SIG-M5 (cell line): ENCODE measurements at regions not wholly inside any gene's neighbourhood (a gene's known extent, or its start where the extent isn't known, plus 50 kb on each side); places are given as distances from the start of the nearest gene placed in this dataset.

ENCODE experiments used
- DNase-seq: peaks from one replicate; lab custom pipeline; 2025; lab: John Stamatoyannopoulos, UW

DNA sequence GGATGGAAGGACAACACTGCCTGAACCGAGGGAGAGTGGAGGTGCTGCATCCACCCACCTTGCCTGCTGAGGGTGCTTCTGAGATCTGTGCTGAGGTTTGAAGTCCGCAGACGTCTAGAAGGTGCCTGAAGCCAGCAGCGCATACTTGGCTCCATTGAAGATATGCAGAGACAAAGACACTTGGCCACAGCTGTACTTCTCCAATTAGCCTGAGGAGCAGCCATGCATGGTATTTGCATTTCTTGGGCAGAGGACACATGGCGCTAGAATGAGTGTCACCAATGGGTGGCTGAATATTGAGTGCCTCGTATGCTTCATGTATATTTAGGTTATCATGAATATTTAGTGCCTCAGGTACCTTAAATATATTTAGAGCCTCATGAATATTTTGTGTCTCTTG is 128.7 kb upstream of the ATP6AP2 start:
- DNase-seq, result no peak

DNA sequence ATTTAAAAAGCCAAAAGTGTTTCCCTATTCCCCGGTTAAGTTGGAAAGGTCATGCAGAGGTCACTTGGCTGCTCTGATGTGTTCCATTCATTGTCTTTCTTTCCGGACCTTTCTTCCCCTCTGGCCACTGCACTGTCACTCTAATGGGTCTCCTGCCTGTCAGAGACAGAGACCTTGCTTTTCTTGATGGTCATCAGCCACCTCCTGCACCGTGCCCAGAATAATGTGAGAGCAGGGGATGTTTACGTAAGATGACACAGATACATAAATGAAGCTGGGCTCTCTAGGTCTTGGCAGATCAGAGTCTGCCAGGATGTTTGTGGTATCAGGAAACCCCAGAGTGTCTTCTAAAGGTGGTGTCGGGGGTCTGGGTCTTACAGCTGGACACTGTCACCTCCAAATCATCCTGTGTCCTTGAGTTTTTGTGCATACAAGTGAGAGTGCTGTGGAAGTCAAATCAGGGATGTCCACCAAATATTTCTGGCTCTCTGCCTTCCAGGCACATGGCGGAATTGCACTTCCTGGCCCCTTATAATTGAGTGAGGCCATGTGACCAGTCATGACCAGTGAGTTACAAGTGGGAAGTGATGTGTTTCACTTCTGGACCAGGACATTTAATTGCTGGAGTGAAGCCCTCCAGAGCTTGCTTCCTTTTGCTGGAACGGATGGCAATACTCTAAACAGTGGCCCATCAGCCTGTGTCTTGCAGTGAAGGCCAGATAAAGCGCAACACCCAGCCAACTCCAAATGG is 130.6 kb upstream of the ATP6AP2 start:
- DNase-seq, result no peak

DNA sequence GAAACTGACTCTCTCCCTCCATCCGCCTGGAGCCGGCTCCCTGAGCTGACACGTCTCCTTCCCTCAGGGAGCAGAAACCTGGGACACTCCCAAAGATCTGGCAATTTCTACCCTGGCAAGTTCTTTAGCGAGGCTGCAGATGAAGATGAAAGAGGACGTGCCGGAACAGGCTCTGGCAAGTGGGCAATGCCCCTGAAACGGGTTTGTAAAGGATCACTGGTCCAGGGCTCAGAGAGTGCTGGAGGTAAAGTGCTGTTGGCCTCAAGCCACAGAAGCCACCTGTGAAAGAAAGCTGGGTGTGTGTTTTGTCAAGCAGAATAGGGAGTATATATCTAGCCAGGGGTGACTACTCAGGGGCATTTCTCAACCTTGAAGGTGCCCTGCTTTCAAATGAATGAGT is 131.4 kb upstream of the ATP6AP2 start:
- DNase-seq, result no peak

DNA sequence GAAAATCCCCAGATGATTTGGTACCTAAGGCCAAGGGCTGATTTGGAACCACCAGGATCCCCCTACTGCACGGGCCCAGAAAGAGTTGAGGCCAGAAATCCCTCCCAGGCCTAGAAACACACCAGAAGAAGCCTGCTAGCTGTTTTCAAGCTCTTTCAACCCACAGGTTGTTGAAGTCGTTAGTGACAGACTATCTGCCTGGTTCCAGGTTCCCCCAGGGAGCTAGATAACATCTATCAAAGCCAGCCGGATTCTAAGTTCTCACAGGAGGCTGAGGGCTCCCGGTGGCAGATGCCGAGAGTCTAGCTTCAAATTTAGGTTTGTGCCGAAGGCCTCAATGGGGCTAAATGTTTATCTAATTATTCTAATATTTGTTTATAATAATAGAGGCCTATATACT is 132.0 kb upstream of the ATP6AP2 start:
- no peak for DNase-seq

DNA sequence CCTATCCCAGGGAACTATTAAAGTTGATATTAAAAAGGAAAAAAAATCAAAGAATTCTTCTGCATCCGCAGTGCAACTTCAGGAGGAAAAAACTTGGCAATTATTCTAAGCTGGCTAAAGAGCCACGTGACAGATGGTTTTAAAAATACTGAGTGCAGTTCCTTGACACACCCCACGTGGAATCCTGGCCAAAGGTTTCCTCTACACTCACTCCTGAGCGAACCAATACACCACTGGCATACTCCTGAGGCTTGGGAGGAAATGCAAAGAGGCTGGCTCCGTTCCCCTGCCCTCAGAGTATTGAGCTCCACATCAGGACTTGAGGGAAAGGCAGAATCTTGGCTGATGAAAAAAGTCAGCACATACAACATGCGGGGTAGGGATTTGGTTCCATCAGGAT is 133.8 kb upstream of the ATP6AP2 start:
- DNase-seq, result no peak

DNA sequence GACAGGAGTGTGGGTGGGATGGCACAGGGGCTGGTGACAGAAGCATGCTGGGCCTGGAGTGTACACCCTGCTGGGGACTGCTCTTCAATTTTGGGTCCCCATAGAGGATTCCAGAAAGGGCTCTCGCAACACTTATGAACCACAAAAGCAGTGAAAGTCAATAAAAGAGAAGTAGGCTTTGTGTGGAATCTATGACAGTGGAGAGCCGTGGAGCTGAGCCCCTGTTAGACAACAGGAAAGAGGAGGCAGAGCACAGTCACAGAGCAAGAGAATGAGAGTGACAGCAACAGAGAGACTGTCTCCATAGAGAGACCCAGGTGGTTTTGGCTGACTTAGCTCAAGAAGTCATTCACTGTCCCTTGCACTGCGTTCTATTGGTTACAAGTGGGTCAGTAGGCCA is 135.1 kb upstream of the ATP6AP2 start:
- peak; percentile 13 for DNase-seq

DNA sequence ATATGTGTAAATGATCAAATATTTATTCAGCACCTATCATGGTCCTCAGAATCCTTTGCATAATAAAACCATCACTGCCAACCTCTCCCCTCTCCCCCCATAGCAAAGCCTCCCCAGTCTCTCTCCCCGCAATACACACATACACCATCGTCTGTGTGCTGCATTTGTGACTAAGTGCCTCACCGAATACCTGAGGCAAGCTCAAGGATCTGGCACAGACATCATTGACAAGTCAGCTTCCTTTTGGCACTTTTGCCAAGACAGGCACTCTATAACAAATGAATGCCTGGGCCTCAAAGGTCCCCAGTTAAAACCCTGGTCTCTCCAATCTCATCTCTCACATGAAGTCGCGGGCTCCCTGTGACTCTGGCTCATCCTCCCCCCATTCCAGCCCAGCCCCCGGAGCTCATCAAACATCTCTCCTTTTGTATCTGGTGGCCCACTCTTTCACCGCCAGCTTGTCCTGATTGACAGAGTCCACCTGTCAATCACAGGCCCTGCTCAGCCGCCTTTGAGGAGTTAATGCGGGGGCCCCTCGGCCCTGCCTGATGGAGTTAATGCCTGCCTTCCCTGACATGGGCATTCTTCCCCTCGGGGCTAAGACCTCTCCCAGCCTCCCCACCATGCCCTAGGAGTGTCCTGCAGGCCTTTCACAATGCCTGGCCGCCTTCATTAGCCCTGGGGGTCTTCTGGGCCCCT is 135.8 kb upstream of the ATP6AP2 start:
- no peak for DNase-seq

DNA sequence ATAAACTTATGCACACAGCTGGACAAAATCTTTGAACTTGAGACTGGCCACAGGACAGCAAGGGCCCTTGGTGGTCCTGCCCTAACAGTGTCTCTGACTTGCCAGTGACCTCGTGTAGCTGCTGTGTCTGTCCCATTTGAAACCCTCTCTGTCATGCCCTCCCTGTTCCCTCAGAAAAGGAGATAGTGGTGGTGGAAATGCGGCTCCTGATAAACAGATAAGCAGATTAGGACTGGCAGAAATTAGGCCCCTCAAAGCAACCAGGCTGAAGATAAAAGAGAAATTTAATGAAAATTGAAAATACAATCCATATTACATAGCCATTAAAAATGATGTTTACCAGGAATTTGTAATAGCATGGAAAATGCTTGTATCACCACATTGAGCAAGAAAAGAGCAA is 136.6 kb upstream of the ATP6AP2 start:
- DNase-seq, result no peak

DNA sequence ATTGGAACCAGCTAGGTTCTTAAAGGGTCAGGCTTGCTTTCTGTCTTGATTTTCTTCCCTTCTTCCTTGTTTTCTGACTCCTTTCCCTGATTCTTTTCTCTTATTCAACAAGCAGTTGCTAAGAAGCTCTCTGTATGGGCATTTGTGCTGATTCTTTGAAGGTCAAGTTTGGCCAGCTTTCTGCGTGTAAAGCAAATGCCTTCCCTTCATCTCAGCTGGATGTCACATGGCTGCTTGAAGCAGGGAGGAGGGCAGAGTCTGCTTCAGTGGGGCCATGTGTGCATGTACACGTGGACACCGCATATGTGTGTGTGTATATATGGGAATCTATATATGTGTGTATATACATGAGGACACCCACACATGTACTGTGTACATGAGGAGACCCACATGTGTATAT is 139.9 kb upstream of the ATP6AP2 start:
- no peak for DNase-seq

DNA sequence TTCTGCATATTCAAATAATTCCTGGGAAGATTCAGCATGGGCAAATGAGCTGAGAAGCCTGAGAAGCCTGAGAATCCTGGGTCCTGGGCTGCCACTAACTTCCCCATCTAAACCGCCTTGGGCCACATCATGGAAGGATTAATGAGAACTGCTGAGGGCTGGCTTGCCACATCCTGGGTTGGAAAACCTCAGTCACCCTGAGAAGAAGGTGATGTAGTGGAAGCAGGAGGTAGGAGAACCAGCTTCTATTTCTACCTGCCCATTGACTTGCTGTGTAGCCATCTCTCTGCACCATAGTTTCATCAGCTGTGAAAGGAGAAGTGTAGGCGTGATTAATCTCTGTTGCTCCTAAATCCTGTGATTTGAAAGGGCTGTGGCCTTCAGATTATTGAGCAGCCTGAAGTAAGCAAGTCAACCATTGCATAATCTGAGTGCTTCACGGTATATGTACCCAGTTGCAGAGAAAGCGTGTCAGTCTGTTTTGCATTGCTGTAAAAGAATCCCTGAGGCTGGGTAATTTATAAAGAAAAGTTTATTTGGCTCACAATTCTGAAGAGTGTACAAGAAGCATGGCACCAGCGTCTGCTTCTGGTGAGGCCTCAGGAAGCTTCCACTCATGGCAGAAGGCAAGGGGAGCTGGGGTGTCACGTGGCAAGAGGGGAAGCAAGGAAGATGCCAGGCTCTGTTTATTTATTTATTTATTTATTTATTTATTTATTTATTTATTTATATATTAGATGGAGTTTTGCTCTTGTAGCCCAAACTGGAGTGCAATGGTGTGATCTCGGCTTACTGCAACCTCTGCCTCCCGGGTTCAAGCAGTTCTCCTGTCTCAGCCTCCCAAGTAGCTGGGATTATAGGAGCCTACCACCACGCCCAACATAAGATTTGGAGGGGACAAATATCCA is 140.9 kb upstream of the ATP6AP2 start:
- peak; percentile 4 for DNase-seq

DNA sequence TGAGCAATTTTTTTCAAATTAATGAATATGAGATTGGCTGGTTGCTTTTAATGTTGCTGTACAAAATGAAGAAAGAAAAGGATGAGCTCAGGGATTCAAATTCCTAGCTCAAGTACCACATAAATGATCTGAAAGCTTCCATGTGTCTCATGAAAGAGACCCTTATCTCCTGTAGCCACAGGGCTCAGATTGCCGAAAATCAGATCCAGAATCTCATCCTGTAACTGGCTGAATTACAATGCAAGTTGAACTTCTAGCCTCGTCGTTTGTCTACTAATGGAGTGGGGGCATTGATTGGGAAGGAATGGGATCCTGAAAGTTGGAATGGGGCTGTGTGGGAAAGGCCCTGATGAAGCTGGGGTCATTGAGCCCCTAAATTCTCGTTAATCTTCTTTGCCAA is 143.4 kb upstream of the ATP6AP2 start:
- no peak for DNase-seq

DNA sequence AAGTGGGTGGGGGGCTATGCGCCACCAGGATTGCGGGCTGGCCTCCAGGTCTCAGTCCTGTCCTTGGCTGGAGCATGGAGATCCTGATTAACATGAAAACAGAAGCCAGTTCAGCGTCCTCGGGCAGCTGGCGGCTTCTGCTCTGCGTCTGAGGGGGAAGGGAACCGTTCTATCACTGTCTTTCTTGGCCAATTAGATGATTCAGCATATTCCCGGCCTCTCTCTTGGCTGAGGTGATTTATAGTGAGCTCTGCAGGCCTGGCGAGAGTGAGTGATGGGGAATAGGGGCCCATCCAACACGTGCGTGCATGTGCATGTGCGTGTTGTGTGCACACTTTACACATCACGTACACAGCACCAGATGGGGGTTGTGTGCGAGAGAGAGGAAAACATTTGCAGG is 145.8 kb upstream of the ATP6AP2 start:
- DNase-seq, result no peak

DNA sequence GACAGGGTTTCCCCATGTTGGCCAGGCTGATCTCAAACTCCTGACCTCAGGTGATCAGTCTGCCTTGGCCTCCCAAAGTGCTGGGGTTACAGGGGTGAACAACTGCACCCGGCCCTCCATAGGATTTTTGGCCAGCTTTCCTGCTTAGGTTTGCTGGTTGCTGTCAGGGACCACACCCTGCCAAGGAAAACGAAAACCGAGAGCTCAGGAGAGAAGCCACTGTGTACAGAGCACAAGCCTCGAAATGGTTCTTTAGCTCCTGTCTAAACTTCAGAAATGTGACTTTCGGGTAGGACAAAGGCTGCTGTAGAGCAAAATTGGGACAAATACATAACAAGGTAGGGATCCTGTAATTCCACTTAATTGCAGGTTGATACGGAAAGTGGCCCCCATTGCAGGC is 146.3 kb upstream of the ATP6AP2 start:
- no peak for DNase-seq

DNA sequence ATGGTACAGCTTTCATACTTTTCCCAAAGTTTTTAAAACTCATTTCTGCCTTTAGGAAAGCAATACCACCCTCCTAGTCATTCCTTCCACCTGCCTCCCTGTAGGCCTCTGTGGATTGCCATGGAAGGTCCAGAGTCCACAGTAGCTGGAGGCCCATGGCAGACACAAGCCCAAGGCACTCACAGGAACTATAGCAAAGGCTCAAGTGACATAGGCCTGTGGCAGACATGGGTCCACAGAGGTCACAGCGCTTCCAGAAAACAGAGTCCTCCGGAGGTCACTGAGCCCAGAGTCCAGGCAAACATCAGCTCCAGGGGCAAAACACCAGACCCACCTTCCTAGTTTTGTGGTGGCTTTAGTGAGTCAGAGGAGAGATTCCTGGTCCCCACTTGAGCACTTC is 147.6 kb upstream of the ATP6AP2 start:
- DNase-seq, result no peak

DNA sequence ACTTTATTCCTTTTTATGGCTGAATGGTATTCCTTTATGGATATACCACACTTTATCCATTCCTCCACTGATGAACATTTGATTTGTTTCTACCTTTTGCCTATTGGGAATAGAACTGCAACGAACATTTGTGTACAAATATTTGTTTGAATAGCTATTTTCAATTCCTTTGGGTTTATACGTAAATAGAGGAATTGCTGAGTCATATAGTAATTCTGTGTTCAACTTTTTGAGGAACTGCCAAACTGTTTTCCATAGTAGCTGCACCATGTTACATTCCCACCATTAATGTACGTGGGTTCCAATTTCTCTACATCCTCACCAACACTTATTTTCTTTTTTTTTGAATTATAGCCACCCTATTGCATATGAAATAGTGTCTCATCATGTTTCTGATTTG is 156.5 kb upstream of the ATP6AP2 start:
- no peak for DNase-seq

DNA sequence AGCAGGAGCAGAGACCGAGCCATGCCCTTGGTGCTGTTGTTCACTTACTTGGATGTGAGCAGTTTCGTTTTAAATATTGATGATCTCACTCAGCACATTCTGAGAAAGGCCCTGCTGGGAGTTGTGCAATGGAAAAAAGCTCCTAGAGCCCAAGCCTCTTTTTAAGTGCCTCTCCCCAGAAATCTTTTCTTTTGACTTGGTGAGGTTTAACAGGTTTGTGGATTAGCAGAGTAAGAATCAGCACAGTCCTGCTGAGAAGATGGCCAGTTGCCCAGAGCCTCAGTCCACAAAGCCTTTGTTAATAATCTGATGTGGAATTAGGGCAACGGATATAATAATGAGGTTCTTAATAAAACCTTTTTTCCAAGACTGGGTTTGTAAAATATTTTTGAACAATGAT is 157.5 kb upstream of the ATP6AP2 start:
- no peak for DNase-seq

DNA sequence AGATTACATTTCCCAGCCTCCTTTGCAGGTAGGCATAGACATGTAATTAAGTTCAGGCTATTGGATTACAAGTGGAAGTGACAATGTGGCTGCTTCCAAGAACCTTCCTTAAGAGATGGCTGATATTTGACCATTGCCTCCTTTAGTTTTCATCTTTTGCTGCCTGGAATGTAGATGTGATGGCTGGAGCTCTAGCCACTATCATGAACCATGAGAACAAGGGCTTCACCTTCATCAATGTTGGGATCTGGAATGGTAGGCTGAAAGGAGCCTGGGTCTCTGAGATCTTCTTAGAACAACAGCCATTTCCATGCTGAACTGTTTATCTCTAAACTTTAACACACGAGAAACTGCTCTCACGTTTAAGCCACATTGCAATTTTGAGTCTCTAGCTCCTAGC is 158.7 kb upstream of the ATP6AP2 start:
- no peak for DNase-seq

DNA sequence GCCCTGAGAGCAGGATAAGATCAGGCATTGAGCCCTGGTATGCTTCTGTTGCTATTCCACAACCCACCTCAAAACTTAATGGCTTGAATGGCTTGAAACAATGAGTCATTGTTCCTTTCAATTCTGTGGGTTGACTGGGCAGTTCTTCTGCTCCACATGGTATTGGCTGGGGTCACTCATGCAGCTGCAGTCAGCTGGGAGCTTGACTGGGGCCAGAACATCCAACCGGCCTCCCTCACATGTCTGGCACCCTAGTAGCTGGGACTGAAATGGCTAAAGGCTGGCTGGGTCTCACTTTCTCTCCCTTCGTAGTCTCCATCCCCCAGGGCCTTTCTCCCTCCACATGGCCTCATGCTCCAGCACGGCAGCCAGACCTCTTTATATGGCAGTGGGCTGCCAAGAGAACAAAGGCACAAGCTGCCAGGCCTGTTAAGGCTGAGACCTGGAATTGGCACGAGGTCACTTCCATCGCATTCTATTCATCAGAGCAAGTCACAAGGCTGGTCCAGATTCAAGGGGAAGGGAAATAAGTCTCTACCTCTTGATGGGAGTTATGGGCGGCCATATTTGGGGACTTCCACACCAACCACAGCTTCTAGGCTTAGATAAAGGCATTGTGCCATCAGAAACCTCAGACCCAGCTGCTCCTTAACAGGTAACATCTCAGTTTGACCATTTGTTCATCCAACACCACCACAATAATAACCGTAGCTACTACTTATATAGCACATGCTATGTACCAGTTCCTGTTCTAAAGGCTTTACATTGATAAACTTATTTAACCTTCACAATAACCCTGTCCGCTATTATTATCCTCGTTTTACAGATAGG is 159.7 kb upstream of the ATP6AP2 start:
- no peak for DNase-seq

DNA sequence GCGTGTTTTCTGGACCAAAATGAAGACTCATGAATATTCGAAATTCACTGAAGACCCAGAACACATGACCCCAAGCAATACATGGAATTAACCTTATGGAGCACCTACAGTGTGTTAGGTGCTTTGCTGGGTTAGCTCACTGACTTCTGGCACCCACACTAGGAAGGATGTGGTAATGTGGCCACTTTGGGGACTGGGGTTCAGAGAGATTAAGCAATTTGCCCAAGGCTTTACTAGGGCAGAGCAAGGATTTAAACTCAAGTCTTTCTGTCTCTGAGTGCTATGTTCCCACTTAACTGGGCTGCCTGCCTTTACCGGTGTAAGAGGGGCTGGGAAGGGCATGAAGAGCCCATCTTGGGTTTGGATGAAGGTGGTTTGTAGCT is 162.0 kb upstream of the ATP6AP2 start:
- DNase-seq, result no peak

DNA sequence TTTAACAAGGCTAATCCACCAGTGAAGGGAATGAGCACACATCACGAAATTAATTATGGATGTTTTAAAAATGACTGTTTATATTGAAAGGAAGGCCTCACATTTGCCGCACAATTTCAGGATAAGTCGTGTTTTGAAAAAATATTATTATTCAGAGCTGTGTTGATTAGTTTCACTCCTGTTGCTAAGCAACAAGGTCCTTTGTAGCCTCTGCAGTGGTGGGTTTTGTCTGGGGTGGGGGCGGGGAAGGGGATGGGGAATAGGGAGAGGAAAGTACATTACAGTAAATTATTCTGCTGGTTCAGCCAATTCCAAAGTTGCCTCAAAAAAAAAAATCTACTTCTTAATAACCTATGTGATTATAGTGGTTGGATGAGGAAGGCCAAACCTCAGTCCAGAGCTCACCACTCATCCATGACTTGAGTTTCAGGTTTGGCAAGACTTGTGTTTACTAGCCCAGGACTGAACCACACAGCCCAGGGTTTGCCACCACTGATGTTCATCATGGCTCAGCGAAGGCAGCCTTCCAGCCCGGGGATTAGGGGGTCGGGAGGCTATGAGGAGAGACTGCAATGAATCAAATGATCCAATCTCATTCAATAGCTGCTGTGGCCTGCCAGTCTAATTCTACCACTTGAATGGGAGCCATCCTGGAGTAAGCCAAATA is 162.5 kb upstream of the ATP6AP2 start:
- no peak for DNase-seq

DNA sequence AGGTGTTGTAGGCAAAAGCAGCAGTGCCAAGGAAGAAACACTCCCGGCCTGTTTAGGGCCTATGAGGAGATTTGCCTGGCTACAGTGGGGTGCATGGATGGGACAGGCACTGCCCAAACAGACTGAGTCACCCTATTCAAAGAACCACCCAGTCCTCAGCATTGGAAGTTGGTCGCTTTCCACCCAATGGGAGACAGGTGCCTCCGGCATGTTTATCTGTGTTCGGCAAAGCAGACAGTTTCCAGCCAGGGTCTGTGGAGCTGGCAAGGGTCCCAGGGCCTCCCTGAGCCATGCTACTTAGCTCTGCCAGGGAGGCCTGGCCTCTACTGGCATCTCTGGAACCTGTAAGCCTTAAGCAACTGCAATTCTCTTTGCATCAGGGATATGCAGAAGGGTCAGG is 165.1 kb upstream of the ATP6AP2 start:
- no peak for DNase-seq

DNA sequence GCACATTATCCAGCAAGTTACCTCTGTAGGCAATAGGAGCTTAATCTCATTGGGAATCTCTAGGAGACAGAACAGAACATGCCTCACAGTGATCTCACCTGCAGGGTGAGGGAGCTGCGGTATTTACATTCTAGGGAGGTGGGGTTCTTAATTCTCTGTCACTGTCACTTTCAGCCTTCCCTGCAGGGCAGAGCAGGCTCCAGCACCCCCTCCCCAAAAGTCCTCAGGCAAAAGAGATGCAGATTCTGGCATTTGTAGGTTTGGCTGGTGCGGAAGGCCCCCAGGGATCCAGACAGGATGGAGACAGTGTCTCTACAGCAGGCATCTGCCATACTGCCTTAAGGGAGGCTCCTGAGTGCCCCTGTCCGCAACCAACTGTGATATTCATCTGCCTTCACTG is 166.4 kb upstream of the ATP6AP2 start:
- no peak for DNase-seq
